Testis (tissue), 2 donors: ENCODE measurements at regions not wholly inside any gene's neighbourhood (a gene's known extent, or its start where the extent isn't known, plus 50 kb on each side); places are given as distances from the start of the nearest gene placed in this dataset.

ENCODE experiments used
- POLR2A ChIP-seq: fragments of 450-650 bp; IDR thresholded peaks from one replicate; pipeline ENCODE4 v1.6.1; 2017; ENCODE audit warnings: antibody characterized with exemption, mild to moderate bottlenecking, moderate library complexity
- TF ChIP-seq, protein P1 (sequence below), 3 experiments: fragments of 450-650 bp in 2 of 3; fragments of 200-600 bp in 1 of 3; sonication (generic) in 1 of 3; IDR thresholded peaks; one replicate each; pipeline ENCODE4 v1.5.1; 2016 to 2019; ENCODE audit warnings: antibody characterized with exemption in 3 of 3, mild to moderate bottlenecking in 2 of 3, moderate library complexity in 1 of 3

GRCh38 chr20:61042506-61043385, 209.3 kb upstream of the CDH4 start:
- TF ChIP-seq, protein P1, sequence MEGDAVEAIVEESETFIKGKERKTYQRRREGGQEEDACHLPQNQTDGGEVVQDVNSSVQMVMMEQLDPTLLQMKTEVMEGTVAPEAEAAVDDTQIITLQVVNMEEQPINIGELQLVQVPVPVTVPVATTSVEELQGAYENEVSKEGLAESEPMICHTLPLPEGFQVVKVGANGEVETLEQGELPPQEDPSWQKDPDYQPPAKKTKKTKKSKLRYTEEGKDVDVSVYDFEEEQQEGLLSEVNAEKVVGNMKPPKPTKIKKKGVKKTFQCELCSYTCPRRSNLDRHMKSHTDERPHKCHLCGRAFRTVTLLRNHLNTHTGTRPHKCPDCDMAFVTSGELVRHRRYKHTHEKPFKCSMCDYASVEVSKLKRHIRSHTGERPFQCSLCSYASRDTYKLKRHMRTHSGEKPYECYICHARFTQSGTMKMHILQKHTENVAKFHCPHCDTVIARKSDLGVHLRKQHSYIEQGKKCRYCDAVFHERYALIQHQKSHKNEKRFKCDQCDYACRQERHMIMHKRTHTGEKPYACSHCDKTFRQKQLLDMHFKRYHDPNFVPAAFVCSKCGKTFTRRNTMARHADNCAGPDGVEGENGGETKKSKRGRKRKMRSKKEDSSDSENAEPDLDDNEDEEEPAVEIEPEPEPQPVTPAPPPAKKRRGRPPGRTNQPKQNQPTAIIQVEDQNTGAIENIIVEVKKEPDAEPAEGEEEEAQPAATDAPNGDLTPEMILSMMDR (IDR thresholded peaks at IDR 0.05), result no peak
- TF ChIP-seq POLR2A, result no peak
